ENCODE measurements at regions not wholly inside any gene's neighbourhood (a gene's known extent, or its start where the extent isn't known, plus 50 kb on each side); places are given as distances from the start of the nearest gene placed in this dataset.

GRCh38 chr20:57938158-57939108, 228.6 kb upstream of the PMEPA1 start:
- no peak for DNase-seq

GRCh38 chr20:57936636-57937385, 227.0 kb upstream of the PMEPA1 start:
- DNase-seq = no peak

GRCh38 chr20:57934913-57935312, 225.1 kb upstream of the PMEPA1 start:
- DNase-seq = no peak

- DNase-seq = no peak
Measured at GRCh38 chr20:57934007-57934805, 224.4 kb upstream of the PMEPA1 start.

GRCh38 chr20:57932227-57932864, 222.5 kb upstream of the PMEPA1 start:
- no peak for DNase-seq

DNA sequence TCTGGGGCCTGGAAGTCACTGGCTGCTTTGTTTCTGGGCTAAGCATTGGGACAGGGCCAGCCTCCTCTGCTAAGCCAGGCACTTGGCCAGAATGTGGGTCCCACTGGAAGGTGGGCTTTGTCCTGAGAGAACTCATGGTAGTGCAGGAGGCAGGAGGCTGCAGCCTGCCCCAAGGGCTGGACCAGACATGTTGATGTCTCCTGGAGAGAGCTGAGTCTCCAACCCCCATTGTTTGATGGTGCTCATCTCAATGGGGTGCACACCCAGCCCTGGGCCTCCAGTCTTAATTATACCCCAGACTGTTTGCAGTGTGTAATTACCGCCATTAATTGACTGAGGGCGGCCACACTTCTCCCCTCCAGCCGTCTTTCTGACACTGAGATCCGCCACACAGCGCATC, 220.5 kb upstream of the PMEPA1 start:
- no peak for DNase-seq

GRCh38 chr20:57928181-57928967, 218.6 kb upstream of the PMEPA1 start:
- DNase-seq = no peak

DNA sequence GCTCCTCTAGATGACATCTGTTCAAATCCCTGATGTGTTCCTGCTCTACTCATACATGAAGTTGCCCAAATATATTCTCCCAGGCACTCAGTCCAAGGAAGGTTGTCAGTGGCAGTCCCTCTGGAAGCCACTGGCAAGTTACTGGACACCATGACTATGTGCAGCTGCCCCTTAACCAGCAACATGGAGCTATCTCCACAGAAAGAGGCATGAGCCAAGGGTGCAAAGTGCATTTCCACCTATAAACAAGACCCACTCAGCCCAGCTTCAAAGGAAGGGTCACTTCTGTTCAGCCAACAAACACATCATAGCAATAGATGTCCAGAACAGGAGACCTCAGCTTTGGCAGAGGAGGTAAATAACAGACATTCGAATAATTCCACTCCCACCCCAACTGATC, 217.6 kb upstream of the PMEPA1 start:
- no peak for DNase-seq

DNA sequence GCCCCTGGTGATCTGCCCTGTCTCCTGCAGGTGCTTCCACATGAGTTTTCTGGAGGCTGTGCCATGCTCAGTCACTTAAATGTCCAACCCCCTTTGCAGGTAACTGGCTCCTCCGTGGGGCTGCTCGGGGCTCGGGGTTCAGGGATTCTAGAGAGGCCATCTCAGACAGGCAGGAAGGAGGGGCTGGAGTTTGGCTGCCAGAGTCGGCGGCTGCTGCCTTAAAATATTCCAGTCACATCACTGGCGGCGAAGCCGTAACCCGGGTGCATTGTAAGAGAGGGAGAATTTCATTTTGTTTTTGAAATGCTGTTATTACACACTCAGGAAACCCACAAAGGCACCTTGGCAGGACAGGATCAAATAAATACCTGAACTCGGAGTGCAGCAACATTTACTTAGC, 212.9 kb upstream of the PMEPA1 start:
- DNase-seq = no peak

- no peak for DNase-seq
Measured at GRCh38 chr20:57922083-57922482, 212.3 kb upstream of the PMEPA1 start.

DNA sequence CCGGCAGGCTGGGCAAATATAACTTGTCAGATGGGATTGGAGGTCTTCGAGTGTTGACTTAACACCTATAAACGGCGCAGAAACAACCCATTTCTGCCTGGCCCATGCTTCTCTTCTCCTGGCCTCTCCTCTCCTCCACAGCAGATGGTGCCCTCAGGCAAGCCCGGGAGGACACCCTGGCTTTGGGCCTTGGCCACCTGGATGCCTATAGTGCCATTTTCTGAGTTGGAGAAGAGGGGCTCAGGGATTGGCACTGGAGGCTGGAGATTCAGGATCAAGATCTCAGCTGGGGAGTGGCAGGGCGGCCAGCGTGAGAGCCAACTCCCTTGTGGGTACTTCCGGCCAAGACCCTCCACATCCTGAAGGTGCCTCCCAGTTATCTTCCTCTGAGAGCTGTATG, 211.9 kb upstream of the PMEPA1 start:
- DNase-seq = no peak

- no peak for DNase-seq
Measured at GRCh38 chr20:57920971-57921370, 211.2 kb upstream of the PMEPA1 start.

DNA sequence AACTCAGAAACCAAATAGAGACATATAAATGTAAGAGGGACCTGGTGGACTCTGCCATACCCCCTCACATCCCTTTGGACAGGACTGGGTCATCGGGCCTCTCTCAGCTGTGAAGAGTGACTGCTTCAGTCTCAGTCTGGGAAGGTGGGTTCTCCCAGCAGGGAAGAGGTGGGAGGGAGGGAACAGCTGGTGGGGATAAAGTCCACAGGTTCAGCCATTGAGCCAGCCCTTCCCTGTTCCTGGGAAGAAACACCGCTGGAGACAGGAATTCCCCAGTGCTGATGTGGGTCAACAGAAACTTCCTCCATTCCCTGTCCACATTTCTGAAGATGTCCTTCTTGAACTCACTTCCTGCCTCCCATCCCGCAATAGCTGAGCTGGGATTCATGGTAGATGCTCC, 209.2 kb upstream of the PMEPA1 start:
- no peak for DNase-seq

DNA sequence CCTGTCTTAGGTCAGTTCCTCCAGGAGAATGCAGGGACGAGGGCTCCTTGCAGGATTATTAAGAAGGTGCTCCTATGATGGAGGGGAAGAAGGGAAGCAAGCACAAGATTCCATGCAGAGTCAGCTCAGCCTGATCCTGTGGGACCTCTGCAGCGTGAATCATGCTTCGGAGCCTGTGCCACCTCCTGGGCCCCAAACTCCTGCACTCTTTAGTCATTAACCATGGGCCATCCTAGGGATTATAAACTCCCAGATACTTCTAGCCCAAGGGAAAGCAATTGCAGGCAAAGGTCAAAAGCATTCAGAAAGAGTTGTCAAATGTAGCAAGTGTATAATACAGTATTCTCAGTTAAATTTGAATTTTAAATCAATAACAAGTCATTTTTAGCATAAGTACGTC, 208.7 kb upstream of the PMEPA1 start:
- no peak for DNase-seq

GRCh38 chr20:57914205-57914604, 204.4 kb upstream of the PMEPA1 start:
- no peak for DNase-seq

GRCh38 chr20:57913156-57913930, 203.5 kb upstream of the PMEPA1 start:
- no peak for DNase-seq

DNA sequence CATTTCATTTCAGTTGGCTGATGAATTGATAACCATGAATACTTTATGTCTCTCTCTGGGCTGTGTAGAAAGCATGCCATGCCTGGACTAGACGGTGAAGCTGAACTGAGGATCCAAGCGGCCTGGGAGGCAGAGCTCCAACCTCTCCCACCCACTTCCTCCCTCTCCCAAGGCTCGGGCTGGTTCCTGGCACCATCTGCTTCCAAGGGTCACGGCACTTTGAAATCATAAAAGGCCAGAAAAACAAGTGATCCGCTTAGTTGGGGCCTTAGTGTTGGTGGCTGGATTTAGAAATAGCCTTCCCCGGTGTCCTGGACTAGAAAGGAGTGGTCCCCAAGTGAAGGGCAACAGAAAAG, 202.4 kb upstream of the PMEPA1 start:
- DNase-seq = no peak

GRCh38 chr20:57911512-57912226, 201.9 kb upstream of the PMEPA1 start:
- no peak for DNase-seq

DNA sequence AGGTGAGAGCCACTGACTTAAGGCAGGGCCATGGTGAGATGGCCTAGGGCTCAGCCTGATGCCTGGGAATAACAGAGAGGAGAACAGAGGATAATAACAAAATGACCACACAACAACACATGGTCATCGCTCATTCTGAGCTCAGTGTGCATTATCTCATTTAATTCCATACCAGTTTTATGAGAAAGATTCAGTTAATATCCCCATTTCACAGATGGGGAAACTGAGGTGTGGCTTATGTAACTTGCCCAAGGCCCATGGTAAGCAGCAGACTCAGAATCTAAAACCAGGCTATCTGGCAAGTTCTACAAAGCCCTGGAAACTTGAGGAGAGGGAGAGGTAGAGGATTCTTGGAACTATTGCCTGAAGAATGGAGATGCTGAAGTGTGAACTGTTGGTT, 200.9 kb upstream of the PMEPA1 start:
- DNase-seq = no peak

- DNase-seq = no peak
Measured at GRCh38 chr20:57909763-57910331, 200.0 kb upstream of the PMEPA1 start.
